ENCODE measurements at regions not wholly inside any gene's neighbourhood (a gene's known extent, or its start where the extent isn't known, plus 50 kb on each side); places are given as distances from the start of the nearest gene placed in this dataset.

DNA sequence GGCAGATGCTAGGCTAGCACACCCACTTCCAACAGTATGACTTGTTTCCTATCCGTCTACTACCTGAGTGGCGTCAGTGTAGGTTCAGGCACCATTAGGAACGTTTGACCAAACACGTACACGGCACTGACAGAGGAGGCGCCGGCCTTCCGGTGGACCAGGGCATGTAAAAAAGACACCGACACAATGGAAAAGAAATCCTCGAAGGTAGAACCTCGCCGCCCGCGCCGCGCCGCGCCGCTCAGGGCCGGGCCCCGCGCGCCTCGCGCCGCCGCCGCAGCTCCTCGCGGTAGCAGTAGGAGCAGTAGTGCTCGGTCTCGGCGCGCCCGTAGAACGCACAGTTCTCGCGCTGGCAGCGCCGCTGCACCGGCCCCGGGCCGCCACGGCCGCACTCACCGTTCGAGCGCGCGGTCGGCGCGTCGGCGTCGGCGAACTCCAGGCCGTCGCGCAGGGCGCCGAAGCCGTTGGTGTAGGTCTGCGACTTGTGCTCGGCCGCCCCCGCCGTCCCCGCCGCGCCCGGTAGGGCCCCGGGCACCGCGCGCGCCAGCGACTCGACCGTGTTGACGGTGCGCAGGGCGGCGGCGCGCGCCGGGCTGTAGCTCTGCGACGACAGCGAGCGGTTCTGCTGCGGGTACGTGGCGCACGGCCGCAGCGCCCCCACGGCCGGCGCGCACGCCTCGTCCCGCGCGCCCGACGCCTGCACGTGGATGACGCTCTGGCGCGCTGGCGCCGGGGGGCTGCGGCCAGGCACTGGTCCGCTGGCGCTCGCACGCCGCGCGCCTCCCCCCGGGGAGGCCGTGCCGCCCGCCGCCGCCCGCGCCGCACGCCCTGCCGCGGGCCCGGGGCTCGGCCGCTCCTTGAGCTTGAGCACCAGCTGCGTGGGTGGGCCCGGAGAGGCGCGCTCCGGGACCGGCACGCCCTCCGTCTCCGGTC, 156.7 kb downstream of the KLF13 start:
- TF ChIP-seq, protein P1, sequence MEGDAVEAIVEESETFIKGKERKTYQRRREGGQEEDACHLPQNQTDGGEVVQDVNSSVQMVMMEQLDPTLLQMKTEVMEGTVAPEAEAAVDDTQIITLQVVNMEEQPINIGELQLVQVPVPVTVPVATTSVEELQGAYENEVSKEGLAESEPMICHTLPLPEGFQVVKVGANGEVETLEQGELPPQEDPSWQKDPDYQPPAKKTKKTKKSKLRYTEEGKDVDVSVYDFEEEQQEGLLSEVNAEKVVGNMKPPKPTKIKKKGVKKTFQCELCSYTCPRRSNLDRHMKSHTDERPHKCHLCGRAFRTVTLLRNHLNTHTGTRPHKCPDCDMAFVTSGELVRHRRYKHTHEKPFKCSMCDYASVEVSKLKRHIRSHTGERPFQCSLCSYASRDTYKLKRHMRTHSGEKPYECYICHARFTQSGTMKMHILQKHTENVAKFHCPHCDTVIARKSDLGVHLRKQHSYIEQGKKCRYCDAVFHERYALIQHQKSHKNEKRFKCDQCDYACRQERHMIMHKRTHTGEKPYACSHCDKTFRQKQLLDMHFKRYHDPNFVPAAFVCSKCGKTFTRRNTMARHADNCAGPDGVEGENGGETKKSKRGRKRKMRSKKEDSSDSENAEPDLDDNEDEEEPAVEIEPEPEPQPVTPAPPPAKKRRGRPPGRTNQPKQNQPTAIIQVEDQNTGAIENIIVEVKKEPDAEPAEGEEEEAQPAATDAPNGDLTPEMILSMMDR (IDR thresholded peaks at IDR 0.05; ENCODE audit: extremely low read depth in 1 of 2, insufficient read depth in 1 of 2, low read depth in 1 of 2, low read length in 2 of 2), result no peak
- TF ChIP-seq EZH2 (IDR thresholded peaks at IDR 0.05; ENCODE audit: borderline replicate concordance, low read depth, low read length, severe bottlenecking) (peak; percentile 95), POLR2A (IDR thresholded peaks at IDR 0.05; ENCODE audit: low read depth, low read length) (no peak), POLR2AphosphoS5 (IDR thresholded peaks at IDR 0.05; ENCODE audit: insufficient read depth, low read depth, low read length) (no peak), FOS (IDR thresholded peaks at IDR 0.05; ENCODE audit: borderline replicate concordance, insufficient read depth, low read length) (no peak)

Data from endothelial cell of umbilical vein (primary cell).